Type B pancreatic cell (in vitro differentiated cells): ENCODE measurements at regions not wholly inside any gene's neighbourhood (a gene's known extent, or its start where the extent isn't known, plus 50 kb on each side); places are given as distances from the start of the nearest gene placed in this dataset.

Experiments
- DNase-seq: peaks from one replicate; pipeline ENCODE4 v3.0.0; 2021; ENCODE audit warnings: mixed read lengths; ENCODE audit not compliant: unreplicated experiment; ENCODE audit errors: extremely low spot score
- H3K27ac Mint-ChIP-seq: 2 replicates; pipeline ENCODE4 v1.8.0; 2021; ENCODE audit warnings: mild to moderate bottlenecking, mixed read lengths
- H3K27me3 Mint-ChIP-seq: 2 replicates; pipeline ENCODE4 v1.8.0; 2021; ENCODE audit warnings: mixed read lengths
- H3K36me3 Mint-ChIP-seq: 2 replicates; pipeline ENCODE4 v1.8.0; 2021; ENCODE audit warnings: mixed read lengths
- H3K4me1 Mint-ChIP-seq: one replicate; pipeline ENCODE4 v1.8.0; 2021; ENCODE audit warnings: mixed read lengths; ENCODE audit not compliant: unreplicated experiment
- H3K4me3 Mint-ChIP-seq: 2 replicates; pipeline ENCODE4 v1.8.0; 2021; ENCODE audit warnings: mild to moderate bottlenecking, mixed read lengths
- H3K9me3 Mint-ChIP-seq: 2 replicates; pipeline ENCODE4 v1.8.0; 2021; ENCODE audit warnings: mixed read lengths
- CTCF ChIP-seq: fragments of 200-600 bp; sonication (generic); conservative IDR thresholded peaks from 2 replicates; pipeline ENCODE4 v1.5.0; 2021; ENCODE audit warnings: antibody characterized with exemption, mild to moderate bottlenecking

- Mint-ChIP-seq H3K27me3 (peaks cover 9% of the 10 kb centered on the region), H3K4me1 (peaks cover 14% of the 10 kb centered on the region), H3K27ac (no peak overlapping the region), H3K4me3 (no peak overlapping the region), H3K9me3 (no peaks in the 10 kb centered on the region), H3K36me3 (no peaks in the 10 kb centered on the region)
- no peak for TF ChIP-seq CTCF
- DNase-seq, result no peak
These were observed 128.7 kb downstream of the C5orf15 start for GRCh38 chr5:133839721-133840120.

GRCh38 chr5:133839090-133839489 is 129.3 kb downstream of the C5orf15 start:
- Mint-ChIP-seq H3K27me3 (peaks cover 10% of the 10 kb centered on the region), H3K4me3 (no peak overlapping the region), H3K27ac (no peak overlapping the region), H3K4me1 (peaks cover 12% of the 10 kb centered on the region), H3K9me3 (no peaks in the 10 kb centered on the region), H3K36me3 (no peaks in the 10 kb centered on the region)
- no peak for TF ChIP-seq CTCF
- DNase-seq, result no peak

DNA sequence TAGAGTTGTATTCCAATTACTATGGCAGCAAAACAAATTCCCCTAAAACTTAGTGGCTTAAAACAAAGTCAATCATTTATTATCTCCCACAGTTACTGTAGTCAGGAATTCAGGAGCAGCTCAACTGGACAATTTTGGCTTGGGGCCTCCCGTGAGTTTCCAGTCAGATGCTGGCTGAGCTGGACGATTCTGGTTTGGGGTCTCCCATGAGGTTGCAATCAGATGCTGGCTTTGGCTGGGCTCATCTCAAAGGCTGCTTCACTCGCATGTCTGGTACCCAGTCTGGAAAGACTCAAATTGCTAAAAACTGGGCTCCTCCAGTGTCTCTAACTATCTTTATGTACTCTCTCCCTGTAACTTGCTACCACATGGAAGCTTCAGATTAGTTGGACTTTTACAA is 130.1 kb downstream of the C5orf15 start:
- no peak for TF ChIP-seq CTCF
- DNase-seq, result no peak
- Mint-ChIP-seq H3K4me1 (peaks cover 6% of the 10 kb centered on the region), H3K27ac (no peak overlapping the region), H3K27me3 (peaks cover 14% of the 10 kb centered on the region), H3K4me3 (no peak overlapping the region), H3K36me3 (no peaks in the 10 kb centered on the region), H3K9me3 (no peaks in the 10 kb centered on the region)

DNA sequence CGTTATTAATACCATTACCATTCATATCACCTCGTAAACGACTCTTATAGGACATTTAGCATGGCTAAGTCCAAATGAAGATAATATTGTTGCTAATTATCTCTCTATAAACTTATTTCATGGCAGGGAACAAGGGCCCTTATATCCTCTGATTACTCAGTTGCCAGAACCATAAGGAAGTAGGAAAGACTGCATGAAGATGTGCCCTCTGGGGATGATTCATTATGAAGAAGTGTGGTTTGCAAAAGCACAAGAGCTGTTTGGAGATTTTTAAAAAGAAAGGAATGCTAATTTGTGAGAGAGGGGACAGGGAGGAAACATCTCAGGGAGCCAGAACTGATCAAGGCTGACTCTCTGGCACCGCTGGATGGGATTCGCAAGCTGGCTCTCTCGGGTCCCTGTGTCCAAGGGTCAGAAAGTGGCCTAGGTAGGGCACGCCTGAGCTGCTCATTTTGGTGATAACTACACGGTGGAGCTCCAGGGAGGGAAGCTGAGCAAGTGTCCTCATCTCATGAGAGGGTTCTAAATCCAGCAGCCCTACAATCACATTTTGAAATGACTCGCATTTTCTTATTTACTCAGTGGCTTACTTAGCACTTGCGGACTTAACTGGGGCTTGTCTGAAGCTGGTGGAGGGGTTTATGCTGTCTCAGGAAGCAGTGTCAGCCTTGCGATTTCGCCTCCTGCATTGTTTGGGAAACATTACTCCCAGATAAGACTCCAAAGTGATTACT is 136.8 kb downstream of the C5orf15 start:
- Mint-ChIP-seq H3K9me3 (peaks cover 5% of the 10 kb centered on the region), H3K4me1 (peaks cover 4% of the 10 kb centered on the region), H3K27ac (no peak overlapping the region), H3K4me3 (no peak overlapping the region), H3K27me3 (peaks cover 12% of the 10 kb centered on the region), H3K36me3 (no peaks in the 10 kb centered on the region)
- no peak for TF ChIP-seq CTCF
- DNase-seq, result no peak

- DNase-seq, result no peak
These were observed 137.5 kb downstream of the C5orf15 start for GRCh38 chr5:133830911-133831310.

More at GRCh38 chr5:133830911-133831310, 137.5 kb downstream of the C5orf15 start:
- no peak for TF ChIP-seq CTCF
- H3K9me3 Mint-ChIP-seq, result peaks cover 5% of the 10 kb centered on the region
- H3K27ac Mint-ChIP-seq, result no peak overlapping the region
- no peaks in the 10 kb centered on the region for H3K36me3 Mint-ChIP-seq
- peaks cover 15% of the 10 kb centered on the region for H3K27me3 Mint-ChIP-seq
- H3K4me3 Mint-ChIP-seq, result no peak overlapping the region
- H3K4me1 Mint-ChIP-seq, result peaks cover 5% of the 10 kb centered on the region
